ENCODE measurements at regions not wholly inside any gene's neighbourhood (a gene's known extent, or its start where the extent isn't known, plus 50 kb on each side); places are given as distances from the start of the nearest gene placed in this dataset.

GRCh38 chr7:131203291-131203976, 124.2 kb upstream of the MKLN1 start:
- H3K79me2 ChIP-seq (ENCODE audit: insufficient read depth, low read length): no peaks in the 10 kb centered on the region
- H3K4me2 ChIP-seq (ENCODE audit: low read length): no peak overlapping the region
- POLR2A ChIA-PET: no interaction called here
- H3K27me3 ChIP-seq (ENCODE audit: insufficient read depth, low read length): no peaks in the 10 kb centered on the region
- H2AFZ ChIP-seq (ENCODE audit: low read depth, low read length, poor library complexity, severe bottlenecking): no peak overlapping the region
- TF ChIP-seq MAX (IDR thresholded peaks at IDR 0.05) (no peak), POLR2AphosphoS5 (IDR thresholded peaks at IDR 0.05; ENCODE audit: low read depth, low read length) (no peak), ZNF274 (IDR thresholded peaks at IDR 0.05; ENCODE audit: low read depth, low read length) (no peak)
- H3K36me3 ChIP-seq (ENCODE audit: control insufficient read depth in 1 of 2, insufficient read depth in 2 of 2, low read length in 2 of 2): no peaks in the 10 kb centered on the region
- H3K27ac ChIP-seq (ENCODE audit: low read depth, low read length): no peak overlapping the region
- DNase-seq (ENCODE audit: low read depth, low spot score) (no peak), ATAC-seq (no peak)
- no peak overlapping the region for H3K4me3 ChIP-seq (replicated peaks in 1 of 2; ENCODE audit: low read depth in 1 of 2, low read length in 2 of 2)
- no peaks in the 10 kb centered on the region for H3K9me2 ChIP-seq (ENCODE audit: insufficient read depth)
- no peaks in the 10 kb centered on the region for H3K4me1 ChIP-seq (ENCODE audit: control insufficient read depth in 1 of 2, insufficient read depth in 2 of 2, low read length in 2 of 2)
- no peaks in the 10 kb centered on the region for H3K9me3 ChIP-seq (ENCODE audit: control insufficient read depth in 1 of 2, insufficient read depth in 1 of 2, low read depth in 1 of 2, low read length in 2 of 2)
- RAD21 ChIA-PET (ENCODE audit: low non-redundant PET in 1 of 2, low total read pairs in 2 of 2, uncharacterized antibody in 2 of 2, unreplicated experiment in 2 of 2): no interaction called here
- no peaks in the 10 kb centered on the region for H4K20me1 ChIP-seq (ENCODE audit: insufficient read depth)
- CTCF ChIA-PET: no interaction called here
- no peak overlapping the region for H3K9ac ChIP-seq (ENCODE audit: low read length)
- intact Hi-C loops (cut with micrococcal nuclease): no loop called here
- no TSS peak for BruUV-seq (replicated peaks)

- Histone ChIP-seq H3K27me3 (ENCODE audit: insufficient read depth, low read length) (no peaks in the 10 kb centered on the region), H3K79me2 (ENCODE audit: insufficient read depth, low read length) (no peaks in the 10 kb centered on the region), H3K9me2 (ENCODE audit: insufficient read depth) (no peaks in the 10 kb centered on the region), H3K9me3 (ENCODE audit: control insufficient read depth in 1 of 2, insufficient read depth in 1 of 2, low read depth in 1 of 2, low read length in 2 of 2) (no peaks in the 10 kb centered on the region), H3K36me3 (ENCODE audit: control insufficient read depth in 1 of 2, insufficient read depth in 2 of 2, low read length in 2 of 2) (no peaks in the 10 kb centered on the region), H2AFZ (ENCODE audit: low read depth, low read length, poor library complexity, severe bottlenecking) (no peak overlapping the region), H3K4me2 (ENCODE audit: low read length) (no peak overlapping the region), H3K27ac (ENCODE audit: low read depth, low read length) (no peak overlapping the region), H4K20me1 (ENCODE audit: insufficient read depth) (no peaks in the 10 kb centered on the region), H3K4me3 (replicated peaks in 1 of 2; ENCODE audit: low read depth in 1 of 2, low read length in 2 of 2) (no peak overlapping the region), H3K4me1 (ENCODE audit: control insufficient read depth in 1 of 2, insufficient read depth in 2 of 2, low read length in 2 of 2) (no peaks in the 10 kb centered on the region), H3K9ac (ENCODE audit: low read length) (no peak overlapping the region)
- TF ChIP-seq EGR1 (IDR thresholded peaks at IDR 0.05; ENCODE audit: low read depth) (no peak), ZBTB33 (IDR thresholded peaks at IDR 0.05; ENCODE audit: extremely low read depth, insufficient replicate concordance, low read length) (no peak), POLR2AphosphoS5 (IDR thresholded peaks at IDR 0.05; ENCODE audit: low read depth, low read length) (no peak)
- ChIA-PET CTCF (no interaction called here), POLR2A (no interaction called here), RAD21 (ENCODE audit: low non-redundant PET in 1 of 2, low total read pairs in 2 of 2, uncharacterized antibody in 2 of 2, unreplicated experiment in 2 of 2) (no interaction called here)
- no TSS peak for BruUV-seq (replicated peaks)
- ATAC-seq (no peak), DNase-seq (ENCODE audit: low read depth, low spot score) (no peak)
- intact Hi-C loops (cut with micrococcal nuclease): no loop called here
These were observed 118.9 kb upstream of the MKLN1 start for GRCh38 chr7:131208777-131209176.
